C4-2B (cell line): ENCODE measurements at regions not wholly inside any gene's neighbourhood (a gene's known extent, or its start where the extent isn't known, plus 50 kb on each side); places are given as distances from the start of the nearest gene placed in this dataset.

Experiments
- CTCF ChIP-seq: fragments of 450-650 bp; conservative IDR thresholded peaks from 2 replicates; pipeline ENCODE4 v1.5.1; 2017; ENCODE audit warnings: mild to moderate bottlenecking
- ZFX ChIP-seq: fragments of 450-650 bp; IDR thresholded peaks from 2 replicates; pipeline ENCODE4 v1.6.1; 2017

DNA sequence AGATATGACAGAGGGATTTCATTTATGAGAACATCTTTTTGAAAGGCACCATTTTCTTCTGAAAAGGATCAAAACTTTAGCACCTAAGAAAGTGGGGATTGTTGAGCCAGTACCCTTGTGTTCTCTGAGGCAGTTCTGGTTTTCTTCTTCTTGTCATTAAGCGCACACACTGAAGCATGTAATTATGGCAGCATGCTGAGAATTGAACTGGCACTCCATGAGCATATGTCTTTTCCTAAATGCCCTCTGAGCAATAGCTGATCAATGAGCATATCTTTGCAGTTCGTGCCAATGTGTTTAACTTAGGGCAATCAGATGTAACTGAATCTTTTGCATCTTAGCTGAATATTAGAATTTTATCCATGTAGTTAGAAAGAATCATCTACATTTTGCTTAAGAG is 53.9 kb upstream of the VGLL3 start:
- TF ChIP-seq CTCF (no peak), ZFX (no peak)
